ENCODE measurements at regions not wholly inside any gene's neighbourhood (a gene's known extent, or its start where the extent isn't known, plus 50 kb on each side); places are given as distances from the start of the nearest gene placed in this dataset.
A peak's percentile ranks its signal among the peaks of the same experiment; 100 is the strongest.
"Not testable (repeated sequence)": the region's sequence is repeated elsewhere in the genome, so short reads cannot be mapped to it uniquely, and the experiment has no call there.

DNA sequence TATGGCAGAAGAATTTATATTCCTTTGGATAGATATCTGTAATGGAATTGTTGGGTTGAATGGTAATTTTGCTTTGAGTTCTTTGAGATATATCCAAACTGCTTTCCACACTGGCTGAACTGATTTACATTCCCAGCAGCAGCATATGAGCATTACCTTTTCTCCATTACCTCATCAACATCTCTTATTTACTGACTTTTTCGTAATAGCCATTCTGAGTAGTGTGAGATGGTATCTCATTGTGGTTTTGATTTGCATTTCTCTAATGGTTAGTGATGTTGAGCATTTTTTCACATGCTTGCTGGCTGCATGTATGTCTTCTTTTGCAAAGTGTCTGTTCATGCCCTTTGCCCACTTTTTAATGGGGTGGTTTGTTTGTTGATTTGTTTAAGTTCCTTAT lies 404.5 kb downstream of the SUCLG1 start:
- CTCF ChIA-PET (ENCODE audit: partially characterized antibody); H3K27ac ChIP-seq (ENCODE audit: low read depth, low read length); H3K4me3 Mint-ChIP-seq; H3K36me3 Mint-ChIP-seq; H3K9me3 Mint-ChIP-seq; DNase-seq; H3K4me1 ChIP-seq (ENCODE audit: insufficient read depth, low read length); H3K9me3 ChIP-seq (ENCODE audit: control insufficient read depth in 1 of 2, low read length in 2 of 2); H3K36me3 ChIP-seq (ENCODE audit: insufficient read depth, low read length); H3K4me3 ChIP-seq (ENCODE audit: low read length in 2 of 2); H3K4me1 Mint-ChIP-seq; H3K27ac Mint-ChIP-seq; H3K27me3 Mint-ChIP-seq; intact Hi-C loops (cut with micrococcal nuclease); POLR2A ChIA-PET (ENCODE audit: partially characterized antibody); H3K27me3 ChIP-seq (ENCODE audit: insufficient read depth, low read length): not testable (repeated sequence)

- POLR2A ChIA-PET (ENCODE audit: partially characterized antibody) = no interaction called here
- no peaks in the 10 kb centered on the region for H3K9me3 Mint-ChIP-seq
Observed at GRCh38 chr2:84052913-84053312, 406.2 kb downstream of the SUCLG1 start.

DNA sequence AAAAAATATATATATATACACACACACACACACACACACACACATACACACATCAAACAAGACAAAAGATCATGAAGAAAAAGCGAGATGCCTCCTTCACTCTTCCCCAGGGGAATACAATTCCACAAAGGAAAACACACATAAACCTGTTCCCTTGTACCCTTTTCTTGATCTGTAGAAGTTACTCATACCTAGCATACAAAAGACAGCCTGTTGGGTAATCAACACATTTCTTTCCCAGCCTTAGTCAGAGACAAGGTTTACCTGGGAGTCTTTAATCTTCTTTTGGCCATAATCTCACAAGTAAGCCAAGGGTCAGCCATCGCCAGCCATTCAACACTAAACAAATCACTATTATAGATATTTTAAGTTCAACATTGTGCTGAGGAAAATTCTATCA lies 407.0 kb downstream of the SUCLG1 start:
- Histone ChIP-seq H3K36me3 (ENCODE audit: insufficient read depth, low read length) (no peaks in the 10 kb centered on the region), H3K4me3 (ENCODE audit: low read length in 2 of 2) (no peak overlapping the region), H3K27me3 (ENCODE audit: insufficient read depth, low read length) (no peaks in the 10 kb centered on the region), H3K9me3 (ENCODE audit: control insufficient read depth in 1 of 2, low read length in 2 of 2) (no peaks in the 10 kb centered on the region), H3K27ac (ENCODE audit: low read depth, low read length) (no peak overlapping the region), H3K4me1 (ENCODE audit: insufficient read depth, low read length) (no peaks in the 10 kb centered on the region)
- H3K36me3 Mint-ChIP-seq = no peaks in the 10 kb centered on the region
- DNase-seq = no peak
- H3K27ac Mint-ChIP-seq = no peak overlapping the region
- intact Hi-C loops (cut with micrococcal nuclease) = no loop called here
- CTCF ChIA-PET (ENCODE audit: partially characterized antibody) = interaction anchor here (0.6 kb wide), 1 partner anchor 25 kb away, joined by 3 read pairs; no protein-coding TSS in a partner anchor
- no peaks in the 10 kb centered on the region for H3K9me3 Mint-ChIP-seq
- H3K27me3 Mint-ChIP-seq = no peaks in the 10 kb centered on the region
- no peak overlapping the region for H3K4me3 Mint-ChIP-seq
- H3K4me1 Mint-ChIP-seq = no peaks in the 10 kb centered on the region
- POLR2A ChIA-PET (ENCODE audit: partially characterized antibody) = no interaction called here

More at GRCh38 chr2:84052913-84053312, 406.2 kb downstream of the SUCLG1 start:
- no peak for DNase-seq
- CTCF ChIA-PET (ENCODE audit: partially characterized antibody) = no interaction called here
- intact Hi-C loops (cut with micrococcal nuclease) = no loop called here
- H3K4me3 Mint-ChIP-seq = no peak overlapping the region
- H3K36me3 Mint-ChIP-seq = no peaks in the 10 kb centered on the region
- no peak overlapping the region for H3K27ac ChIP-seq (ENCODE audit: low read depth, low read length)
- H3K4me3 ChIP-seq (ENCODE audit: low read length in 2 of 2) = no peak overlapping the region
- no peaks in the 10 kb centered on the region for H3K27me3 ChIP-seq (ENCODE audit: insufficient read depth, low read length)
- no peaks in the 10 kb centered on the region for H3K36me3 ChIP-seq (ENCODE audit: insufficient read depth, low read length)
- no peaks in the 10 kb centered on the region for H3K4me1 ChIP-seq (ENCODE audit: insufficient read depth, low read length)
- no peak overlapping the region for H3K27ac Mint-ChIP-seq
- no peaks in the 10 kb centered on the region for H3K4me1 Mint-ChIP-seq
- H3K9me3 ChIP-seq (ENCODE audit: control insufficient read depth in 1 of 2, low read length in 2 of 2) = no peaks in the 10 kb centered on the region
- H3K27me3 Mint-ChIP-seq = peaks cover 0 to under 1% of the 10 kb centered on the region in 2 donors

DNA sequence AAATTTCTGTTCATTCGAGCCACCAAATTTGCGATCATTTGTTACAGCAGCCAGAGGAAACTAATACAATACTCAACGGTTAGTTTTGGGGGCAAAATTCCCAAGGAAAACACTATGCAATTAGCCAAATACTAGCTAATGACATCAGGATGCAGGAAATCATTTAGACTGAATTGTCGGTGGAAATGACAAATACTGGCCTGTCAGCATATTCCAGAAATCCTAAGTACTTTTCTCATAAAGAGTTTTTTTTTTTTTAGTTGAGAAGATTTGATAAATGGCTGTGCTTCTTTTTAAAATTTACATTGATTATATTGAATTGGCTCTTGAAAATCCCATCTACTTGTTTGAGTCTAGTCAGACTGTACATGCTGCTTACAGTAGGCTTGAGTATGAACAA lies 410.1 kb downstream of the SUCLG1 start:
- Histone ChIP-seq H3K27ac (ENCODE audit: low read depth, low read length) (no peak overlapping the region), H3K9me3 (ENCODE audit: control insufficient read depth in 1 of 2, low read length in 2 of 2) (no peaks in the 10 kb centered on the region), H3K4me3 (ENCODE audit: low read length in 2 of 2) (no peak overlapping the region), H3K36me3 (ENCODE audit: insufficient read depth, low read length) (no peaks in the 10 kb centered on the region), H3K4me1 (ENCODE audit: insufficient read depth, low read length) (no peaks in the 10 kb centered on the region), H3K27me3 (ENCODE audit: insufficient read depth, low read length) (no peaks in the 10 kb centered on the region)
- Mint-ChIP-seq H3K36me3 (no peaks in the 10 kb centered on the region), H3K4me1 (no peaks in the 10 kb centered on the region), H3K4me3 (no peak overlapping the region), H3K9me3 (no peaks in the 10 kb centered on the region), H3K27me3 (peaks cover 3 to 7% of the 10 kb centered on the region in 2 donors), H3K27ac (no peak overlapping the region)
- CTCF ChIA-PET (ENCODE audit: partially characterized antibody) = interaction anchor here (0.7 kb wide), 1 partner anchor 12 kb away, joined by 4 read pairs; no protein-coding TSS in a partner anchor
- POLR2A ChIA-PET (ENCODE audit: partially characterized antibody) = interaction anchor here (0.6 kb wide), 1 partner anchor 78 kb away, joined by 3 read pairs; no protein-coding TSS in a partner anchor
- intact Hi-C loops (cut with micrococcal nuclease) = no loop called here
- no peak for DNase-seq

GRCh38 chr2:84041506-84041905 lies 417.6 kb downstream of the SUCLG1 start:
- POLR2A ChIA-PET (ENCODE audit: partially characterized antibody) = no interaction called here

DNA sequence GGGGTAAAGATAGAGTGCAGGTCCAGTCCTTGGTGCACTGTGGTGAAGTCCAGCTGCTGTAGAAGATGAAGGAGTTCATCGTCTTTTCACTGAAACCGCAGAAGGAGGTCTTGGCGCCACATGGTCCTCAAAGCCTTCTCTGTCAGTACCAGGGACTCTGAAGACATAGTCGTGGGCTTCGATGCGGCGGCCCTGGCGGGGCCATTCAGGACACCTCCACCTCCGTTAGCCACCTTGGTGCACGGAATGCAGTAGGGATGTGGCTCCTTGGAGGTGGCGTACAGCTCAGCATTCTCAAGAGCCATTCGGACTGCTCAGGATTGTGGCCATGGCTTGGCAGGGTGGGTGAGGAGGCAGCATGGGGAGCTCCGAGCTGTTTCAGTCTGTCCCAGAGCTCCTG lies 418.8 kb downstream of the SUCLG1 start:
- Mint-ChIP-seq H3K9me3 (no peaks in the 10 kb centered on the region), H3K4me1 (peaks cover 0 to 4% (median 2%) of the 10 kb centered on the region in 4 donors), H3K27ac (peak overlapping the region in 1 of 7 donors; percentile 44), H3K27me3 (peaks cover 2 to 18% of the 10 kb centered on the region in 2 donors), H3K4me3 (no peak overlapping the region), H3K36me3 (no peaks in the 10 kb centered on the region)
- ChIA-PET CTCF (ENCODE audit: partially characterized antibody) (no interaction called here), POLR2A (ENCODE audit: partially characterized antibody) (no interaction called here)
- H3K36me3 ChIP-seq (ENCODE audit: insufficient read depth, low read length) = no peaks in the 10 kb centered on the region
- H3K27ac ChIP-seq (ENCODE audit: low read depth, low read length) = no peak overlapping the region
- H3K4me3 ChIP-seq (ENCODE audit: low read length in 2 of 2) = no peak overlapping the region
- intact Hi-C loops (cut with micrococcal nuclease) = no loop called here
- no peak for DNase-seq
- H3K4me1 ChIP-seq (ENCODE audit: insufficient read depth, low read length) = no peaks in the 10 kb centered on the region
- no peaks in the 10 kb centered on the region for H3K27me3 ChIP-seq (ENCODE audit: insufficient read depth, low read length)
- no peaks in the 10 kb centered on the region for H3K9me3 ChIP-seq (ENCODE audit: control insufficient read depth in 1 of 2, low read length in 2 of 2)

More at GRCh38 chr2:84041506-84041905, 417.6 kb downstream of the SUCLG1 start:
- no peak for DNase-seq
- Histone ChIP-seq H3K4me3 (ENCODE audit: low read length in 2 of 2) (no peak overlapping the region), H3K9me3 (ENCODE audit: control insufficient read depth in 1 of 2, low read length in 2 of 2) (no peaks in the 10 kb centered on the region), H3K36me3 (ENCODE audit: insufficient read depth, low read length) (no peaks in the 10 kb centered on the region), H3K4me1 (ENCODE audit: insufficient read depth, low read length) (no peaks in the 10 kb centered on the region), H3K27me3 (ENCODE audit: insufficient read depth, low read length) (no peaks in the 10 kb centered on the region), H3K27ac (ENCODE audit: low read depth, low read length) (no peak overlapping the region)
- no peaks in the 10 kb centered on the region for H3K36me3 Mint-ChIP-seq
- H3K4me1 Mint-ChIP-seq = peaks cover 0 to 4% (median 2%) of the 10 kb centered on the region in 4 donors
- H3K9me3 Mint-ChIP-seq = no peaks in the 10 kb centered on the region
- intact Hi-C loops (cut with micrococcal nuclease) = no loop called here
- CTCF ChIA-PET (ENCODE audit: partially characterized antibody) = no interaction called here
- H3K4me3 Mint-ChIP-seq = no peak overlapping the region
- H3K27me3 Mint-ChIP-seq = peaks cover 5 to 20% of the 10 kb centered on the region in 2 donors
- no peak overlapping the region for H3K27ac Mint-ChIP-seq

GRCh38 chr2:84038866-84039265 lies 420.2 kb downstream of the SUCLG1 start:
- CTCF ChIA-PET (ENCODE audit: partially characterized antibody) = no interaction called here

More at GRCh38 chr2:84038866-84039265, 420.2 kb downstream of the SUCLG1 start:
- Mint-ChIP-seq H3K4me3 (no peak overlapping the region), H3K36me3 (no peaks in the 10 kb centered on the region), H3K27ac (no peak overlapping the region), H3K9me3 (no peaks in the 10 kb centered on the region), H3K27me3 (peaks cover 2 to 13% of the 10 kb centered on the region in 2 donors), H3K4me1 (peaks cover 2 to 6% (median 4%) of the 10 kb centered on the region in 4 donors)
- intact Hi-C loops (cut with micrococcal nuclease) = no loop called here
- no peak for DNase-seq
- H3K9me3 ChIP-seq (ENCODE audit: control insufficient read depth in 1 of 2, low read length in 2 of 2) = no peaks in the 10 kb centered on the region
- POLR2A ChIA-PET (ENCODE audit: partially characterized antibody) = no interaction called here
- H3K27ac ChIP-seq (ENCODE audit: low read depth, low read length) = no peak overlapping the region
- H3K4me3 ChIP-seq (ENCODE audit: low read length in 2 of 2) = no peak overlapping the region
- H3K4me1 ChIP-seq (ENCODE audit: insufficient read depth, low read length) = no peaks in the 10 kb centered on the region
- H3K36me3 ChIP-seq (ENCODE audit: insufficient read depth, low read length) = no peaks in the 10 kb centered on the region
- no peaks in the 10 kb centered on the region for H3K27me3 ChIP-seq (ENCODE audit: insufficient read depth, low read length)

Measured in CD4-positive, alpha-beta memory T cell (primary cell).